Ramos (cell line): ENCODE measurements at regions not wholly inside any gene's neighbourhood (a gene's known extent, or its start where the extent isn't known, plus 50 kb on each side); places are given as distances from the start of the nearest gene placed in this dataset.

Experiments
- in situ Hi-C: fragments of 300-500 bp; cut with MboI; formaldehyde crosslinking; loops from one replicate; pipeline ENCODE4 v1.14.3; 2022; ENCODE audit warnings: low sequenced_read_pairs; ENCODE audit not compliant: unreplicated experiment

GRCh38 chr2:173829727-173830126, 135.4 kb downstream of the SP3 start:
- in situ Hi-C loops: no loop called here

- in situ Hi-C loops: no loop called here
Measured at GRCh38 chr2:173830170-173830569, 135.0 kb downstream of the SP3 start.

GRCh38 chr2:173831312-173832229, 133.6 kb downstream of the SP3 start:
- in situ Hi-C loops: no loop called here

GRCh38 chr2:173834141-173834540, 131.0 kb downstream of the SP3 start:
- in situ Hi-C loops: no loop called here

GRCh38 chr2:173835726-173836125, 129.4 kb downstream of the SP3 start:
- in situ Hi-C loops: no loop called here

GRCh38 chr2:173841110-173841509, 124.1 kb downstream of the SP3 start:
- in situ Hi-C loops: no loop called here

- in situ Hi-C loops: no loop called here
Measured at GRCh38 chr2:173843526-173843925, 121.6 kb downstream of the SP3 start.

GRCh38 chr2:173851141-173851641, 114.0 kb downstream of the SP3 start:
- in situ Hi-C loops: no loop called here

- in situ Hi-C loops: no loop called here
Measured at GRCh38 chr2:173854141-173854540, 111.0 kb downstream of the SP3 start.

GRCh38 chr2:173854840-173855239, 110.3 kb downstream of the SP3 start:
- in situ Hi-C loops: no loop called here

GRCh38 chr2:173855661-173856060, 109.5 kb downstream of the SP3 start:
- in situ Hi-C loops: no loop called here
